H9 (cell line): ENCODE measurements at regions not wholly inside any gene's neighbourhood (a gene's known extent, or its start where the extent isn't known, plus 50 kb on each side); places are given as distances from the start of the nearest gene placed in this dataset.

Experiments
- DNase-seq: peaks from one replicate; pipeline ENCODE4 v3.0.0-alpha.2; 2017
- H2AFZ ChIP-seq: one replicate; pipeline ENCODE4 v1.6.1; 2013; ENCODE audit warnings: mild to moderate bottlenecking, low read length, control low read depth, moderate library complexity
- H2AK5ac ChIP-seq: 2 replicates; pipeline ENCODE4 v1.6.1; 2013; ENCODE audit warnings: low read length, control low read depth, mixed read lengths; ENCODE audit not compliant: insufficient read length
- H2BK120ac ChIP-seq: one replicate; pipeline ENCODE4 v1.6.1; 2013; ENCODE audit warnings: low read depth, mild to moderate bottlenecking, low read length, control low read depth, inconsistent platforms; ENCODE audit not compliant: poor library complexity, severe bottlenecking
- H2BK12ac ChIP-seq: 2 replicates; pipeline ENCODE4 v1.6.1; 2013; ENCODE audit warnings: low read length, control low read depth, mixed read lengths, low read depth; ENCODE audit not compliant: insufficient read length
- H2BK15ac ChIP-seq: 2 replicates; pipeline ENCODE4 v1.6.1; 2013; ENCODE audit warnings: low read depth, low read length, control low read depth
- H2BK20ac ChIP-seq: one replicate; pipeline ENCODE4 v1.6.1; 2013; ENCODE audit warnings: low read depth, mild to moderate bottlenecking, low read length, control low read depth, inconsistent platforms; ENCODE audit not compliant: poor library complexity, severe bottlenecking
- H2BK5ac ChIP-seq: 2 replicates; pipeline ENCODE4 v1.6.1; 2013; ENCODE audit warnings: low read length, control low read depth, mixed read lengths; ENCODE audit not compliant: insufficient read length
- H3K14ac ChIP-seq: 2 replicates; pipeline ENCODE4 v1.6.1; 2013; ENCODE audit warnings: low read length, control low read depth; ENCODE audit not compliant: insufficient read depth
- H3K18ac ChIP-seq: 2 replicates; pipeline ENCODE4 v1.6.1; 2013; ENCODE audit warnings: low read depth, mild to moderate bottlenecking, mixed read lengths, low read length, control low read depth; ENCODE audit not compliant: insufficient read length
- H3K23ac ChIP-seq: 2 replicates; pipeline ENCODE4 v1.6.1; 2013; ENCODE audit warnings: low read length, control low read depth, mixed read lengths, low read depth; ENCODE audit not compliant: insufficient read length
- H3K23me2 ChIP-seq: 2 replicates; pipeline ENCODE4 v1.6.1; 2013; ENCODE audit warnings: low read depth, mild to moderate bottlenecking, mixed read lengths, low read length, control low read depth; ENCODE audit not compliant: insufficient read length, poor library complexity, severe bottlenecking
- H3K27ac ChIP-seq: 2 replicates; pipeline ENCODE4 v1.5.1; 2013; ENCODE audit warnings: low read length, control low read depth, mixed read lengths, low read depth; ENCODE audit not compliant: insufficient read length
- H3K27me3 ChIP-seq: 2 replicates; pipeline ENCODE4 v1.6.1; 2013; ENCODE audit warnings: low read length, control low read depth, inconsistent platforms; ENCODE audit not compliant: insufficient read depth
- H3K4ac ChIP-seq: 2 replicates; pipeline ENCODE4 v1.6.1; 2013; ENCODE audit warnings: low read depth, mild to moderate bottlenecking, control low read depth, inconsistent platforms, low read length, moderate library complexity
- H3K4me1 ChIP-seq: 2 replicates; pipeline ENCODE4 v1.6.1; 2013; ENCODE audit warnings: low read length, control low read depth, inconsistent platforms; ENCODE audit not compliant: insufficient read depth
- H3K4me2 ChIP-seq: 2 replicates; pipeline ENCODE4 v1.6.1; 2013; ENCODE audit warnings: low read length, control low read depth, mixed read lengths; ENCODE audit not compliant: insufficient read length, insufficient read depth
- H3K56ac ChIP-seq: 2 replicates; pipeline ENCODE4 v1.6.1; 2013; ENCODE audit warnings: low read depth, mild to moderate bottlenecking, mixed read lengths, low read length, control low read depth; ENCODE audit not compliant: insufficient read length
- H3K79me1 ChIP-seq: 2 replicates; pipeline ENCODE4 v1.6.1; 2013; ENCODE audit warnings: low read depth, mild to moderate bottlenecking, moderate library complexity, low read length, control low read depth, inconsistent platforms; ENCODE audit not compliant: insufficient read depth, poor library complexity, severe bottlenecking
- H3K79me2 ChIP-seq: 2 replicates; pipeline ENCODE4 v1.6.1; 2013; ENCODE audit warnings: low read length, control low read depth, inconsistent platforms; ENCODE audit not compliant: insufficient read depth
- H3K9ac ChIP-seq: 2 replicates; pipeline ENCODE4 v1.6.1; 2013; ENCODE audit warnings: low read length, control low read depth, mixed read lengths; ENCODE audit not compliant: insufficient read length; ENCODE audit errors: extremely low read depth
- H3K9me3 ChIP-seq: one replicate; pipeline ENCODE4 v1.6.1; 2013; ENCODE audit warnings: low read depth, low read length, inconsistent platforms; ENCODE audit not compliant: control insufficient read depth
- H3T11ph ChIP-seq: one replicate; pipeline ENCODE4 v1.6.1; 2013; ENCODE audit warnings: mild to moderate bottlenecking, low read length, control low read depth, inconsistent platforms
- H4K20me1 ChIP-seq: one replicate; pipeline ENCODE4 v1.6.1; 2013; ENCODE audit not compliant: control insufficient read depth, insufficient read length, insufficient read depth
- H4K5ac ChIP-seq: 2 replicates; pipeline ENCODE4 v1.6.1; 2013; ENCODE audit warnings: low read depth, mild to moderate bottlenecking, mixed read lengths, low read length, control low read depth; ENCODE audit not compliant: insufficient read length
- H4K8ac ChIP-seq: replicated peaks from 2 replicates; pipeline ENCODE4 v1.6.1; 2013; ENCODE audit warnings: low read length, control low read depth, mixed read lengths, low read depth; ENCODE audit not compliant: insufficient read length
- H4K91ac ChIP-seq: 2 replicates; pipeline ENCODE4 v1.6.1; 2013; ENCODE audit warnings: low read depth, mild to moderate bottlenecking, moderate library complexity, mixed read lengths, low read length, control low read depth; ENCODE audit not compliant: insufficient read length
- H3K27ac Mint-ChIP-seq, 3 experiments: 2 replicates in 2 of 3; 3 replicates in 1 of 3; pipeline ENCODE4 v1.8.0; 2020 to 2021; ENCODE audit warnings: mixed read lengths in 3 of 3, mild to moderate bottlenecking in 1 of 3, moderate library complexity in 1 of 3
- H3K27me3 Mint-ChIP-seq: 2 replicates; pipeline ENCODE4 v1.8.0; 2021; ENCODE audit warnings: low read depth, mild to moderate bottlenecking, moderate library complexity, mixed read lengths
- H3K36me3 Mint-ChIP-seq, 3 experiments: 2 replicates in 2 of 3; 3 replicates in 1 of 3; pipeline ENCODE4 v1.8.0; 2020 to 2021; ENCODE audit warnings: low read depth in 3 of 3, mixed read lengths in 3 of 3; ENCODE audit not compliant: insufficient read depth in 1 of 3
- H3K4me1 Mint-ChIP-seq, 2 experiments: 2 replicates each; pipeline ENCODE4 v1.8.0; 2020; ENCODE audit warnings: mixed read lengths in 2 of 2
- H3K4me3 Mint-ChIP-seq, 2 experiments: 2 replicates in 1 of 2; 3 replicates in 1 of 2; pipeline ENCODE4 v1.8.0; 2020 to 2021; ENCODE audit warnings: mild to moderate bottlenecking in 2 of 2, mixed read lengths in 2 of 2, moderate library complexity in 1 of 2
- H3K9me3 Mint-ChIP-seq, 2 experiments: 2 replicates in 1 of 2; 3 replicates in 1 of 2; pipeline ENCODE4 v1.8.0; 2020; ENCODE audit warnings: mild to moderate bottlenecking in 2 of 2, mixed read lengths in 2 of 2, moderate library complexity in 1 of 2
- WGBS: extraction: QIAGEN DNeasy Blood & Tissue Kit; methylation state at CpG from one replicate; pipeline ENCODE4 v1.1.7; 2013; ENCODE audit warnings: missing lambda C conversion rate, low lambda C conversion rate, mixed read lengths; ENCODE audit not compliant: insufficient read length; ENCODE audit errors: extremely low coverage; 5-methylcytosine and 5-hydroxymethylcytosine counted together
- TF ChIP-seq, protein P1 (sequence below): fragments of 200-600 bp; sonication (generic); conservative IDR thresholded peaks from 3 replicates; pipeline ENCODE4 v1.8.0; 2021; ENCODE audit warnings: antibody characterized with exemption, mild to moderate bottlenecking

DNA sequence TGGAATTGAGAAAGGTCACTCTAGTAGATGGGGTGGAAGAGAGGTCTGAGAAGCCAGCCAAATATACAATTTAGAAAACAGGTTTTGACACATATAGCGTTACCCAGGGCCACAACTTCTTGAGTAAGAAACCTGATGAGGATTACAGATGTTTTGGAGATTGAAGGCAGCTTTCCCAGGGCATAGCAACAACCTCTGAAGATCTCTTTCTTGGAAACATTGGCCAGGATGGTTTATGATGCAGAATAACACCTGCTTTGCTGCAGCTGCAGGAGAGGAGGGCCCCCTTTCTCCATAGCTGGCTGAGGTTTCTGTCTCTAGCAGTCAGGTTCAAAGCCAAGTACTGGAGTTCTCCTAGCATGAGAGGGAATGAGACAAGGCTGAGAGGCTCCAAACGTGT, 75.1 kb upstream of the NUP50 start:
- no peaks in the 10 kb centered on the region for H3K9me3 Mint-ChIP-seq
- no peak overlapping the region for H2BK15ac ChIP-seq
- no peaks in the 10 kb centered on the region for H3K36me3 Mint-ChIP-seq
- no peak overlapping the region for H2BK12ac ChIP-seq
- no peak for DNase-seq
- H3K4me1 ChIP-seq = no peaks in the 10 kb centered on the region; the same call in 1 of the 2 replicates
- no peak overlapping the region for H3K56ac ChIP-seq
- H3K27me3 Mint-ChIP-seq = peaks cover 11% of the 10 kb centered on the region
- H3K18ac ChIP-seq = no peak overlapping the region
- no peak overlapping the region for H3K14ac ChIP-seq
- no peak overlapping the region for H2BK20ac ChIP-seq
- H3K27me3 ChIP-seq = no peaks in the 10 kb centered on the region
- no peaks in the 10 kb centered on the region for H3K79me2 ChIP-seq
- no peak overlapping the region for H3T11ph ChIP-seq
- H3K9ac ChIP-seq = no peak overlapping the region
- no peaks in the 10 kb centered on the region for H3K23me2 ChIP-seq
- no peak overlapping the region for H3K4me3 Mint-ChIP-seq
- H3K79me1 ChIP-seq = no peaks in the 10 kb centered on the region
- H4K91ac ChIP-seq = no peak overlapping the region
- no peaks in the 10 kb centered on the region for H4K20me1 ChIP-seq
- TF ChIP-seq, protein P1, sequence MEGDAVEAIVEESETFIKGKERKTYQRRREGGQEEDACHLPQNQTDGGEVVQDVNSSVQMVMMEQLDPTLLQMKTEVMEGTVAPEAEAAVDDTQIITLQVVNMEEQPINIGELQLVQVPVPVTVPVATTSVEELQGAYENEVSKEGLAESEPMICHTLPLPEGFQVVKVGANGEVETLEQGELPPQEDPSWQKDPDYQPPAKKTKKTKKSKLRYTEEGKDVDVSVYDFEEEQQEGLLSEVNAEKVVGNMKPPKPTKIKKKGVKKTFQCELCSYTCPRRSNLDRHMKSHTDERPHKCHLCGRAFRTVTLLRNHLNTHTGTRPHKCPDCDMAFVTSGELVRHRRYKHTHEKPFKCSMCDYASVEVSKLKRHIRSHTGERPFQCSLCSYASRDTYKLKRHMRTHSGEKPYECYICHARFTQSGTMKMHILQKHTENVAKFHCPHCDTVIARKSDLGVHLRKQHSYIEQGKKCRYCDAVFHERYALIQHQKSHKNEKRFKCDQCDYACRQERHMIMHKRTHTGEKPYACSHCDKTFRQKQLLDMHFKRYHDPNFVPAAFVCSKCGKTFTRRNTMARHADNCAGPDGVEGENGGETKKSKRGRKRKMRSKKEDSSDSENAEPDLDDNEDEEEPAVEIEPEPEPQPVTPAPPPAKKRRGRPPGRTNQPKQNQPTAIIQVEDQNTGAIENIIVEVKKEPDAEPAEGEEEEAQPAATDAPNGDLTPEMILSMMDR = no peak
- H4K5ac ChIP-seq = no peak overlapping the region
- no peak overlapping the region for H2BK5ac ChIP-seq
- H3K4ac ChIP-seq = no peak overlapping the region
- H3K9me3 ChIP-seq = no peaks in the 10 kb centered on the region
- peak overlapping the region in 1 of 3 experiments; percentile 8; a peak in 1 of 7 replicates for H3K27ac Mint-ChIP-seq
- no CpG with 5 or more reads among the region's 2 CpGs for WGBS
- H3K4me2 ChIP-seq = no peak overlapping the region
- no peak overlapping the region for H2BK120ac ChIP-seq
- H3K23ac ChIP-seq = no peak overlapping the region
- no peak overlapping the region for H4K8ac ChIP-seq
- peaks cover 24 to 32% of the 10 kb centered on the region in 2 experiments for H3K4me1 Mint-ChIP-seq
- no peak overlapping the region for H3K27ac ChIP-seq
- H2AK5ac ChIP-seq = no peak overlapping the region
- no peak overlapping the region for H2AFZ ChIP-seq
